GM23338 (cell line): ENCODE measurements at regions not wholly inside any gene's neighbourhood (a gene's known extent, or its start where the extent isn't known, plus 50 kb on each side); places are given as distances from the start of the nearest gene placed in this dataset.

Source experiments
- CTCF ChIP-seq, 2 experiments: fragments of 200-600 bp in 1 of 2; sonication (generic) in 1 of 2; conservative IDR thresholded peaks; 2 replicates each; pipeline versions ENCODE4 v1.5.1 to v1.6.1; 2016 to 2017; ENCODE audit warnings: antibody characterized with exemption in 2 of 2, low read depth in 2 of 2, mild to moderate bottlenecking in 2 of 2, moderate library complexity in 1 of 2
- EZH2phosphoT487 ChIP-seq: fragments of 200-600 bp; sonication (generic); IDR thresholded peaks from one replicate; pipeline ENCODE4 v1.8.1; 2018; ENCODE audit warnings: antibody characterized with exemption; ENCODE audit not compliant: unreplicated experiment
- JUNB ChIP-seq: IDR thresholded peaks from one replicate; pipeline ENCODE4 v1.6.1; 2016; ENCODE audit warnings: antibody characterized with exemption; ENCODE audit not compliant: unreplicated experiment
- POLR2AphosphoS5 ChIP-seq: IDR thresholded peaks from 2 replicates; pipeline ENCODE4 v1.6.1; 2016; ENCODE audit warnings: antibody characterized with exemption, low read depth
- REST ChIP-seq: IDR thresholded peaks from one replicate; pipeline ENCODE4 v1.6.1; 2018; ENCODE audit warnings: antibody characterized with exemption; ENCODE audit not compliant: unreplicated experiment

- TF ChIP-seq CTCF (conservative IDR thresholded peaks at IDR 0.05; ENCODE audit: low read depth in 2 of 2), result no peak
- no peak for TF ChIP-seq POLR2AphosphoS5
- no peak for TF ChIP-seq REST
- TF ChIP-seq JUNB, result no peak
- no peak for TF ChIP-seq EZH2phosphoT487
These were observed 85.3 kb upstream of the SEC14L1 start for GRCh38 chr17:77055453-77055852.
